DOHH2 (cell line): ENCODE measurements at regions not wholly inside any gene's neighbourhood (a gene's known extent, or its start where the extent isn't known, plus 50 kb on each side); places are given as distances from the start of the nearest gene placed in this dataset.

Experiments
- H3F3A ChIP-seq: fragments of 200-600 bp; sonication (generic), shearing (Covaris generic); 2 replicates; pipeline ENCODE4 v1.6.0; 2016; ENCODE audit warnings: antibody characterized with exemption, mild to moderate bottlenecking; ENCODE audit not compliant: control insufficient read depth, insufficient read depth
- H3K27ac ChIP-seq: fragments of 200-600 bp; sonication (generic); 2 replicates; pipeline ENCODE4 v1.5.1; 2014; ENCODE audit warnings: low read depth, mild to moderate bottlenecking, low read length, moderate library complexity
- H3K27me3 ChIP-seq: fragments of 200-600 bp; sonication (generic); 2 replicates; pipeline ENCODE4 v1.6.1; 2014; ENCODE audit warnings: mild to moderate bottlenecking, low read length, mixed read lengths; ENCODE audit not compliant: control insufficient read depth
- H3K36me3 ChIP-seq: fragments of 200-600 bp; sonication (generic); 2 replicates; pipeline ENCODE4 v1.6.1; 2014; ENCODE audit warnings: mild to moderate bottlenecking, low read length, moderate library complexity, mixed read lengths; ENCODE audit not compliant: control insufficient read depth
- H3K4me1 ChIP-seq: fragments of 200-600 bp; sonication (generic); 2 replicates; pipeline ENCODE4 v1.6.1; 2014; ENCODE audit warnings: mild to moderate bottlenecking, low read length, mixed read lengths; ENCODE audit not compliant: control insufficient read depth
- H3K4me2 ChIP-seq: fragments of 200-600 bp; sonication (generic); 2 replicates; pipeline ENCODE4 v1.6.0; 2014; ENCODE audit warnings: mild to moderate bottlenecking, low read length, moderate library complexity
- H3K4me3 ChIP-seq: fragments of 200-600 bp; sonication (generic); 2 replicates; pipeline ENCODE4 v1.5.1; 2014; ENCODE audit warnings: mild to moderate bottlenecking, low read length, mixed read lengths
- H3K79me2 ChIP-seq: fragments of 200-600 bp; sonication (generic); 2 replicates; pipeline ENCODE4 v1.6.1; 2014; ENCODE audit warnings: mild to moderate bottlenecking, low read length, mixed read lengths; ENCODE audit not compliant: control insufficient read depth
- H3K9me2 ChIP-seq: fragments of 200-600 bp; sonication (generic); replicated peaks from 2 replicates; pipeline ENCODE4 v1.6.1; 2014; ENCODE audit warnings: mild to moderate bottlenecking, low read length, mixed read lengths; ENCODE audit not compliant: control insufficient read depth
- H3K9me3 ChIP-seq: fragments of 200-600 bp; sonication (generic); 2 replicates; pipeline ENCODE4 v1.6.1; 2014; ENCODE audit warnings: antibody characterized with exemption, low read length, mixed read lengths; ENCODE audit not compliant: control insufficient read depth, insufficient read depth
- H4K20me1 ChIP-seq: fragments of 200-600 bp; sonication (generic); 2 replicates; pipeline ENCODE4 v1.6.0; 2014; ENCODE audit warnings: low read depth, mild to moderate bottlenecking, antibody characterized with exemption, low read length, moderate library complexity; ENCODE audit not compliant: control insufficient read depth, insufficient read depth
- CTCF ChIP-seq: fragments of 200-600 bp; sonication (generic); IDR thresholded peaks from one replicate; pipeline ENCODE4 v1.5.1; 2014; ENCODE audit warnings: antibody characterized with exemption, mild to moderate bottlenecking, low read depth, low read length; ENCODE audit not compliant: poor library complexity, severe bottlenecking
- EZH2phosphoT487 ChIP-seq: fragments of 200-600 bp; sonication (generic); IDR thresholded peaks from 2 replicates; pipeline ENCODE4 v1.6.1; 2017; ENCODE audit warnings: borderline replicate concordance, mild to moderate bottlenecking, antibody characterized with exemption, low read length, moderate library complexity, mixed read lengths

GRCh38 chr9:15080401-15080800 is 170.2 kb upstream of the FREM1 start:
- H3F3A ChIP-seq: no peaks in the 10 kb centered on the region
- H3K27me3 ChIP-seq: peaks cover 4% of the 10 kb centered on the region
- H3K9me3 ChIP-seq: no peaks in the 10 kb centered on the region
- H3K9me2 ChIP-seq: no peaks in the 10 kb centered on the region
- H3K36me3 ChIP-seq: no peaks in the 10 kb centered on the region
- no peaks in the 10 kb centered on the region for H3K79me2 ChIP-seq
- no peak overlapping the region for H3K4me3 ChIP-seq
- no peak overlapping the region for H3K27ac ChIP-seq
- TF ChIP-seq CTCF (no peak), EZH2phosphoT487 (no peak)
- no peaks in the 10 kb centered on the region for H3K4me1 ChIP-seq
- no peak overlapping the region for H3K4me2 ChIP-seq
- no peaks in the 10 kb centered on the region for H4K20me1 ChIP-seq

- Histone ChIP-seq H3K9me2 (no peaks in the 10 kb centered on the region), H3K79me2 (no peaks in the 10 kb centered on the region), H3K4me3 (no peak overlapping the region), H4K20me1 (no peaks in the 10 kb centered on the region), H3K9me3 (no peaks in the 10 kb centered on the region), H3K4me1 (no peaks in the 10 kb centered on the region), H3K36me3 (no peaks in the 10 kb centered on the region), H3K4me2 (no peak overlapping the region), H3K27ac (no peak overlapping the region), H3F3A (no peaks in the 10 kb centered on the region), H3K27me3 (peaks cover 4% of the 10 kb centered on the region)
- no peak for TF ChIP-seq CTCF
- no peak for TF ChIP-seq EZH2phosphoT487
These were observed 169.8 kb upstream of the FREM1 start for GRCh38 chr9:15079989-15080388.

GRCh38 chr9:15077946-15078729 is 167.9 kb upstream of the FREM1 start:
- Histone ChIP-seq H3K4me1 (no peaks in the 10 kb centered on the region), H4K20me1 (no peaks in the 10 kb centered on the region), H3K9me2 (no peaks in the 10 kb centered on the region), H3K9me3 (no peaks in the 10 kb centered on the region), H3K4me3 (no peak overlapping the region), H3K27ac (no peak overlapping the region), H3K4me2 (no peak overlapping the region), H3F3A (no peaks in the 10 kb centered on the region), H3K79me2 (no peaks in the 10 kb centered on the region), H3K36me3 (no peaks in the 10 kb centered on the region), H3K27me3 (peaks cover 4% of the 10 kb centered on the region)
- no peak for TF ChIP-seq EZH2phosphoT487
- TF ChIP-seq CTCF: no peak
